ENCODE measurements at regions not wholly inside any gene's neighbourhood (a gene's known extent, or its start where the extent isn't known, plus 50 kb on each side); places are given as distances from the start of the nearest gene placed in this dataset.

DNA sequence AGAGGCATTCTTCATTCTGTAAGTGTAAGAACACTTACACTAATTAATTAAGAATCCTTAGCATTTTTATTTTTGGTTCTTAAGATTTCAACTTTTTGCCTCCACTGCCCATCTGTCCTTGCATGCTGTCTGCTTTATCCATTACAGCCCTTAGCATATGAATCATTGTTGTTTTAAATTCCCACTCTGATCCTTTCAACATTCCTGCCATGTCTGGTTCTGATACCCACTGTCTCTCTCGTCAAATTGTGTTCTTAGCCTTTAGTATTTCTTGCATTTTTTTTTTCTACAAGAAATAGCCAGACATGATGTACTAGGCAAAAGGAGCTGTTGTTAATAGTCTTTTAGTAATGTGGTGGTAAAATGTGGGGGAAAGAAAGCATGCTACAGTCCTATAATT, 1360.0 kb downstream of the TECRL start:
- H3K4me3 ChIP-seq (ENCODE audit: low read depth, low read length) = no peak overlapping the region
- TF ChIP-seq CTCF (IDR thresholded peaks at IDR 0.05; ENCODE audit: low read depth, low read length) = no peak

DNA sequence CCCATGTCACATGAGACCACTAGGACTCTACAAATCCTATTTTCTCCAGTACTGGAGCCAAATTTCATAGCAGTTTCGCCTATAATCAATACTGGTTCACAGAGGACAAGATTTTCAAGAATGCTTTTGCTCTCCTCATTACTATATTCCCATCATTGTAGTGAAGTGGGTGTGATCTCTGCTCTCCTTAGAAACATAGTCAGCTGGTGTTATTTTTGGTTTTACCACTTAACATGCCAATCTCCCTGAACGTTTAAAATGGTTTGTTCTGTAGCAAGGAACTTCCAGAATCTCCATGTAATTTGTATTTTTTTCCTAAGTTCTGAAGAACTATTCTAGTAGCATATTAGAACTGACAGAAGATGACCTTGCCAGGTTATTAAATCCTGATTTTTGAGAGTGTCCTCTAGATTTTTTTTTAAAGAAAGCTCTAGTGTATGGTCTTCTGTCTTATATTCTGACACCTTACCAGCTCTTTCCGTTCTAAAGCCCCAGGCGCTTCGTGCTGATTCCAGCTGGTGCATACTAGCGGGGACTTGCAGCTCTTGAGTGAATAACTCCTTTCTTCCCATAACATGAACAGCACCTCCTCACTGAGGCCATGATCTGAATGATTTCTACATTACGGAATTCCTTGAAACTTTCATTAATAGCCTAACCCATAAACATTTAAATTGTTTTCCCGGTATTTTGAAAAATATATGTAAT, 1372.9 kb downstream of the TECRL start:
- H3K4me3 ChIP-seq (ENCODE audit: low read depth, low read length) = no peak overlapping the region
- no peak for TF ChIP-seq CTCF (IDR thresholded peaks at IDR 0.05; ENCODE audit: low read depth, low read length)

DNA sequence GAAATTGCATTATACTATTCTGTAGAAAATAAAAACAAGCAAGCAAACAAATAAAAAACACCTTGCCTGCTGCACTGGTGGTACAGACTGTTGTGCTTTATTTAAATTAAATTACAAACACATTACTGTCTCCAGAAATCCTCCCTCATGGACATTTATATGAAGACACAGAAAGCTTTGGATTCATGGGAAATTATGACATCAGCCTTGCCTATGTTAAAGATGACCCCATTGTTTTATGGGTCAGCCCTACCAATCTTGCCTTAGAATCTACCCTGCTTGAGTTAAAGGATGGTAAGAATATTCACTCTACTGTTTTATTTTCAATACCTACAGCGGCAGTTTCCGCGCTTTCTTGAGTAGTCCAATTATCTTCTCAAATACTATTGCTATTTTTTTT, 1379.9 kb downstream of the TECRL start:
- H3K4me3 ChIP-seq (ENCODE audit: low read depth, low read length) = no peak overlapping the region
- TF ChIP-seq CTCF (IDR thresholded peaks at IDR 0.05; ENCODE audit: low read depth, low read length) = no peak

DNA sequence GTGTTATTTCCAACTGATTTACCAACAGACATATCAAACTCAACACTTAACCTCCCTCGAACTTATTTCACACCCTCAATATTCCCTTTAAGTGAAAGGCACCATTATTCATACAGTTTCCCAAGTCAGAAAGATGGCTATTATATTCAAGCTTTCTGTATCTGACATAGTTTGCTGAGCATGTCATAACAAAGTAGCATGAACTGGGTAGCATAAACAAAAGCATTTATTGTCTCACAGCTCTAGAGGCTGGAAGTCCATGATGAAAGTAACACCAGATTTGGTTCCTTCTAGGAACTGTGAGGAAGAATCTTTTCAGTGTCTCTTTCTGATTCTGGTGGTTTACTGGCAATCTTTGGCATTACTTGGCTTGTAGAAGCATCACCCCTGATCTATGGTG, 1388.6 kb downstream of the TECRL start:
- H3K4me3 ChIP-seq (ENCODE audit: low read depth, low read length) = no peak overlapping the region
- no peak for TF ChIP-seq CTCF (IDR thresholded peaks at IDR 0.05; ENCODE audit: low read depth, low read length)

GRCh38 chr4:63017300-63017699, 1392.0 kb downstream of the TECRL start:
- H3K4me3 ChIP-seq (ENCODE audit: low read depth, low read length) = no peak overlapping the region
- no peak for TF ChIP-seq CTCF (IDR thresholded peaks at IDR 0.05; ENCODE audit: low read depth, low read length)

GRCh38 chr4:62970846-62971245, 1438.4 kb downstream of the TECRL start:
- no peak overlapping the region for H3K4me3 ChIP-seq (ENCODE audit: low read depth, low read length)
- no peak for TF ChIP-seq CTCF (IDR thresholded peaks at IDR 0.05; ENCODE audit: low read depth, low read length)

DNA sequence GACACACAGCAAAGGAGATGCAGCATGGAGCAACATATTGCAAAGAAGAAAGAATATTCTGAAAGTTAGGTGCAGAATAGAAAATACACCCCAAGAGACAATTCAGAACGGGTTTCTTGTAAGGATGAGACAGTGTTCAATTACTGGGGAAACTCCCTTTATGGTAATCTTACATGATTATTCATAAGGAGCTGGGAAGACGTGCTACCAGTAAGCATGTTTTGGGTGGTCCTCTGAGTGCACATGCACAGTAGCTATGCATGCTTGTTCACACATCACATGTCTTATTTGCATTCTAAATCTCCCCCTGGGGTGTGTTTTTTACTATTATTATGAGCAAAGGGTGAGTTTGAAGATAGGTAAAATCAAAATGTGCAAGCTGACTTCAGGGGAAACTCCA, 1448.8 kb downstream of the TECRL start:
- TF ChIP-seq CTCF (IDR thresholded peaks at IDR 0.05; ENCODE audit: low read depth, low read length) = no peak
- H3K4me3 ChIP-seq (ENCODE audit: low read depth, low read length) = no peak overlapping the region

All from WI38 (cell line).